ENCODE measurements at regions not wholly inside any gene's neighbourhood (a gene's known extent, or its start where the extent isn't known, plus 50 kb on each side); places are given as distances from the start of the nearest gene placed in this dataset.

DNA sequence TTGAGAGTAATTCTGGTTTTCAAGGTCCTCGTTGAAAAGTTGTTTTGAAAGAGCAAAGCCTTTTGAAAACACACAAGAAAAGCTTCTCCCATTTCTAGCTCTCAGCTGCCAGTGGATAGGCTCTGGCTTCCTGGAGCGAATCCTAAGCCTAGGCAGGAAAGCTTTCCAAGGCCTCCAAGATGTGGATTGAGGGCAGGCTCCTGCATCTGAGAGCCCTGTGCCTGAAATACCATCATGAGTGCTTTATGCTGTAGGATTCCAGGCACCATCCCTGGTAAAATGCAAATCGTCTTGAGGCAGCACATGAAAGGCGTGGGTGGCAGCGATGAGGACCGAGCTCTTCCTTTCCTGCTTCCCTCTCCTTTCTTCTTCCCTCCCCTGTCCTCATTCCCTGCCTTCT is 60.7 kb upstream of the CORO2B start:
- no peak for TF ChIP-seq NANOG (IDR thresholded peaks at IDR 0.05; ENCODE audit: borderline replicate concordance)
- TF ChIP-seq, protein P1, sequence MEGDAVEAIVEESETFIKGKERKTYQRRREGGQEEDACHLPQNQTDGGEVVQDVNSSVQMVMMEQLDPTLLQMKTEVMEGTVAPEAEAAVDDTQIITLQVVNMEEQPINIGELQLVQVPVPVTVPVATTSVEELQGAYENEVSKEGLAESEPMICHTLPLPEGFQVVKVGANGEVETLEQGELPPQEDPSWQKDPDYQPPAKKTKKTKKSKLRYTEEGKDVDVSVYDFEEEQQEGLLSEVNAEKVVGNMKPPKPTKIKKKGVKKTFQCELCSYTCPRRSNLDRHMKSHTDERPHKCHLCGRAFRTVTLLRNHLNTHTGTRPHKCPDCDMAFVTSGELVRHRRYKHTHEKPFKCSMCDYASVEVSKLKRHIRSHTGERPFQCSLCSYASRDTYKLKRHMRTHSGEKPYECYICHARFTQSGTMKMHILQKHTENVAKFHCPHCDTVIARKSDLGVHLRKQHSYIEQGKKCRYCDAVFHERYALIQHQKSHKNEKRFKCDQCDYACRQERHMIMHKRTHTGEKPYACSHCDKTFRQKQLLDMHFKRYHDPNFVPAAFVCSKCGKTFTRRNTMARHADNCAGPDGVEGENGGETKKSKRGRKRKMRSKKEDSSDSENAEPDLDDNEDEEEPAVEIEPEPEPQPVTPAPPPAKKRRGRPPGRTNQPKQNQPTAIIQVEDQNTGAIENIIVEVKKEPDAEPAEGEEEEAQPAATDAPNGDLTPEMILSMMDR (conservative IDR thresholded peaks at IDR 0.05; ENCODE audit: low read depth in 2 of 2) = no peak
- no peak for TF ChIP-seq EZH2 (IDR thresholded peaks at IDR 0.05; ENCODE audit: low read depth, unreplicated experiment)
- TF ChIP-seq EZH2phosphoT487 (IDR thresholded peaks at IDR 0.05; ENCODE audit: unreplicated experiment) = no peak
- no peak for TF ChIP-seq POLR2AphosphoS5 (IDR thresholded peaks at IDR 0.05; ENCODE audit: low read depth)
- TF ChIP-seq, protein P2, sequence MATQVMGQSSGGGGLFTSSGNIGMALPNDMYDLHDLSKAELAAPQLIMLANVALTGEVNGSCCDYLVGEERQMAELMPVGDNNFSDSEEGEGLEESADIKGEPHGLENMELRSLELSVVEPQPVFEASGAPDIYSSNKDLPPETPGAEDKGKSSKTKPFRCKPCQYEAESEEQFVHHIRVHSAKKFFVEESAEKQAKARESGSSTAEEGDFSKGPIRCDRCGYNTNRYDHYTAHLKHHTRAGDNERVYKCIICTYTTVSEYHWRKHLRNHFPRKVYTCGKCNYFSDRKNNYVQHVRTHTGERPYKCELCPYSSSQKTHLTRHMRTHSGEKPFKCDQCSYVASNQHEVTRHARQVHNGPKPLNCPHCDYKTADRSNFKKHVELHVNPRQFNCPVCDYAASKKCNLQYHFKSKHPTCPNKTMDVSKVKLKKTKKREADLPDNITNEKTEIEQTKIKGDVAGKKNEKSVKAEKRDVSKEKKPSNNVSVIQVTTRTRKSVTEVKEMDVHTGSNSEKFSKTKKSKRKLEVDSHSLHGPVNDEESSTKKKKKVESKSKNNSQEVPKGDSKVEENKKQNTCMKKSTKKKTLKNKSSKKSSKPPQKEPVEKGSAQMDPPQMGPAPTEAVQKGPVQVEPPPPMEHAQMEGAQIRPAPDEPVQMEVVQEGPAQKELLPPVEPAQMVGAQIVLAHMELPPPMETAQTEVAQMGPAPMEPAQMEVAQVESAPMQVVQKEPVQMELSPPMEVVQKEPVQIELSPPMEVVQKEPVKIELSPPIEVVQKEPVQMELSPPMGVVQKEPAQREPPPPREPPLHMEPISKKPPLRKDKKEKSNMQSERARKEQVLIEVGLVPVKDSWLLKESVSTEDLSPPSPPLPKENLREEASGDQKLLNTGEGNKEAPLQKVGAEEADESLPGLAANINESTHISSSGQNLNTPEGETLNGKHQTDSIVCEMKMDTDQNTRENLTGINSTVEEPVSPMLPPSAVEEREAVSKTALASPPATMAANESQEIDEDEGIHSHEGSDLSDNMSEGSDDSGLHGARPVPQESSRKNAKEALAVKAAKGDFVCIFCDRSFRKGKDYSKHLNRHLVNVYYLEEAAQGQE (IDR thresholded peaks at IDR 0.05; ENCODE audit: unreplicated experiment) = no peak
- no peak for TF ChIP-seq JUNB (IDR thresholded peaks at IDR 0.05; ENCODE audit: unreplicated experiment)
- TF ChIP-seq STAT1 (IDR thresholded peaks at IDR 0.05; ENCODE audit: unreplicated experiment) = no peak
- TF ChIP-seq, protein P3, sequence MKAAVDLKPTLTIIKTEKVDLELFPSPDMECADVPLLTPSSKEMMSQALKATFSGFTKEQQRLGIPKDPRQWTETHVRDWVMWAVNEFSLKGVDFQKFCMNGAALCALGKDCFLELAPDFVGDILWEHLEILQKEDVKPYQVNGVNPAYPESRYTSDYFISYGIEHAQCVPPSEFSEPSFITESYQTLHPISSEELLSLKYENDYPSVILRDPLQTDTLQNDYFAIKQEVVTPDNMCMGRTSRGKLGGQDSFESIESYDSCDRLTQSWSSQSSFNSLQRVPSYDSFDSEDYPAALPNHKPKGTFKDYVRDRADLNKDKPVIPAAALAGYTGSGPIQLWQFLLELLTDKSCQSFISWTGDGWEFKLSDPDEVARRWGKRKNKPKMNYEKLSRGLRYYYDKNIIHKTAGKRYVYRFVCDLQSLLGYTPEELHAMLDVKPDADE (IDR thresholded peaks at IDR 0.05) = no peak
- TF ChIP-seq CREB1 (CRISPR knock-in tag; IDR thresholded peaks at IDR 0.05; ENCODE audit: low read depth) = no peak
